CD14-positive monocyte (primary cell): ENCODE measurements at regions not wholly inside any gene's neighbourhood (a gene's known extent, or its start where the extent isn't known, plus 50 kb on each side); places are given as distances from the start of the nearest gene placed in this dataset.

Experiments used
- DNase-seq, 3 donors: peaks; one replicate each; pipeline ENCODE4 v3.0.0-alpha.2; 2011 to 2022
- H2AFZ ChIP-seq: 2 replicates; pipeline ENCODE4 v1.6.0; 2012; ENCODE audit warnings: mild to moderate bottlenecking, low read depth, low read length, inconsistent platforms; ENCODE audit not compliant: insufficient read depth, poor library complexity, severe bottlenecking
- H3K27ac ChIP-seq, 2 donors: 1 replicate in 1 of 2; 2 replicates in 1 of 2; pipeline ENCODE4 v1.5.1; 2012 to 2013; ENCODE audit warnings: low read length in 2 of 2, control low read depth in 1 of 2, inconsistent platforms in 1 of 2, low read depth in 1 of 2, mild to moderate bottlenecking in 1 of 2
- H3K27me3 ChIP-seq, 2 donors: one replicate each; pipeline versions ENCODE4 v1.6.0 to v1.6.1; 2011 to 2013; ENCODE audit warnings: low read length in 2 of 2; ENCODE audit not compliant: control insufficient read depth in 2 of 2, insufficient read depth in 2 of 2
- H3K36me3 ChIP-seq, 2 donors: replicated peaks in 1 of 2; 1 replicate in 1 of 2; 2 replicates in 1 of 2; pipeline versions ENCODE4 v1.5.1 to v1.6.1; 2012 to 2013; ENCODE audit warnings: low read length in 2 of 2, control low read depth in 1 of 2, inconsistent platforms in 1 of 2, mild to moderate bottlenecking in 1 of 2; ENCODE audit not compliant: insufficient read depth in 2 of 2, control insufficient read depth in 1 of 2
- H3K4me1 ChIP-seq, 2 donors: 1 replicate in 1 of 2; 2 replicates in 1 of 2; pipeline versions ENCODE4 v1.5.1 to v1.6.1; 2012 to 2013; ENCODE audit warnings: low read length in 2 of 2, control low read depth in 1 of 2, inconsistent platforms in 1 of 2, mild to moderate bottlenecking in 1 of 2, moderate library complexity in 1 of 2; ENCODE audit not compliant: insufficient read depth in 2 of 2, control insufficient read depth in 1 of 2
- H3K4me2 ChIP-seq: replicated peaks from 2 replicates; pipeline ENCODE3; 2012; ENCODE audit warnings: low read length, moderate library complexity, mild to moderate bottlenecking; ENCODE audit not compliant: poor library complexity, severe bottlenecking; ENCODE audit errors: extremely low read depth
- H3K4me3 ChIP-seq, 3 experiments: fragments of 200-600 bp in 1 of 3; sonication (generic) in 1 of 3; replicated peaks in 1 of 3; 1 replicate in 2 of 3; 2 replicates in 1 of 3; pipeline ENCODE4 v1.5.1; 2011 to 2013; ENCODE audit warnings: low read length in 3 of 3, mild to moderate bottlenecking in 3 of 3, control low read depth in 2 of 3, low read depth in 2 of 3, inconsistent platforms in 1 of 3, moderate library complexity in 1 of 3
- H3K79me2 ChIP-seq: 2 replicates; pipeline ENCODE4 v1.6.0; 2012; ENCODE audit warnings: mild to moderate bottlenecking, control low read depth, inconsistent platforms, low read length, moderate library complexity; ENCODE audit not compliant: insufficient read depth
- H3K9ac ChIP-seq: 2 replicates; pipeline ENCODE4 v1.6.0; 2017; ENCODE audit warnings: low read length, mild to moderate bottlenecking; ENCODE audit not compliant: insufficient read depth, poor library complexity, severe bottlenecking
- H3K9me3 ChIP-seq, 2 donors: replicated peaks in 1 of 2; 1 replicate in 1 of 2; 2 replicates in 1 of 2; pipeline versions ENCODE4 v1.5.1 to v1.6.1; 2012 to 2013; ENCODE audit warnings: low read length in 2 of 2, control low read depth in 1 of 2; ENCODE audit not compliant: control insufficient read depth in 1 of 2, insufficient read depth in 1 of 2
- H4K20me1 ChIP-seq: 2 replicates; pipeline ENCODE4 v1.6.0; 2012; ENCODE audit warnings: mild to moderate bottlenecking, low read length, control low read depth, moderate library complexity; ENCODE audit not compliant: insufficient read depth
- H3K27ac Mint-ChIP-seq, 7 donors: one replicate each; pipeline ENCODE4 v1.8.0; 2020; ENCODE audit warnings: mild to moderate bottlenecking in 7 of 7, mixed read lengths in 7 of 7, moderate library complexity in 6 of 7, inconsistent platforms in 2 of 7
- H3K27me3 Mint-ChIP-seq, 3 donors: one replicate each; pipeline ENCODE4 v1.8.0; 2021 to 2022; ENCODE audit warnings: low read depth in 3 of 3, mild to moderate bottlenecking in 3 of 3, mixed read lengths in 3 of 3, moderate library complexity in 3 of 3, inconsistent platforms in 1 of 3
- H3K36me3 Mint-ChIP-seq, 2 donors: one replicate each; pipeline ENCODE4 v1.8.0; 2020; ENCODE audit warnings: mixed read lengths in 2 of 2, inconsistent platforms in 1 of 2, mild to moderate bottlenecking in 1 of 2
- H3K4me1 Mint-ChIP-seq: one replicate; pipeline ENCODE4 v1.8.0; 2020; ENCODE audit warnings: mild to moderate bottlenecking, mixed read lengths
- H3K4me3 Mint-ChIP-seq, 2 donors: one replicate each; pipeline ENCODE4 v1.8.0; 2020; ENCODE audit warnings: mild to moderate bottlenecking in 2 of 2, mixed read lengths in 2 of 2, moderate library complexity in 1 of 2
- H3K9me3 Mint-ChIP-seq, 7 donors: one replicate each; pipeline ENCODE4 v1.8.0; 2020 to 2022; ENCODE audit warnings: mixed read lengths in 7 of 7, mild to moderate bottlenecking in 6 of 7, moderate library complexity in 6 of 7, inconsistent platforms in 2 of 7
- CTCF ChIP-seq: fragments of 200-600 bp; IDR thresholded peaks from one replicate; pipeline ENCODE4 v1.8.0; 2022; ENCODE audit warnings: antibody characterized with exemption, mild to moderate bottlenecking
- WGBS: methylation state at CpG from one replicate; pipeline ENCODE4 v1.1.5; 2013; ENCODE audit warnings: missing lambda C conversion rate; ENCODE audit not compliant: insufficient coverage; 5-methylcytosine and 5-hydroxymethylcytosine counted together
- intact Hi-C, 2 donors: fragments of 100-400 bp; cut with micrococcal nuclease; formaldehyde crosslinking; loops; one replicate each; pipeline versions ENCODE4 v1.15.0 to v1.15.1; 2023

DNA sequence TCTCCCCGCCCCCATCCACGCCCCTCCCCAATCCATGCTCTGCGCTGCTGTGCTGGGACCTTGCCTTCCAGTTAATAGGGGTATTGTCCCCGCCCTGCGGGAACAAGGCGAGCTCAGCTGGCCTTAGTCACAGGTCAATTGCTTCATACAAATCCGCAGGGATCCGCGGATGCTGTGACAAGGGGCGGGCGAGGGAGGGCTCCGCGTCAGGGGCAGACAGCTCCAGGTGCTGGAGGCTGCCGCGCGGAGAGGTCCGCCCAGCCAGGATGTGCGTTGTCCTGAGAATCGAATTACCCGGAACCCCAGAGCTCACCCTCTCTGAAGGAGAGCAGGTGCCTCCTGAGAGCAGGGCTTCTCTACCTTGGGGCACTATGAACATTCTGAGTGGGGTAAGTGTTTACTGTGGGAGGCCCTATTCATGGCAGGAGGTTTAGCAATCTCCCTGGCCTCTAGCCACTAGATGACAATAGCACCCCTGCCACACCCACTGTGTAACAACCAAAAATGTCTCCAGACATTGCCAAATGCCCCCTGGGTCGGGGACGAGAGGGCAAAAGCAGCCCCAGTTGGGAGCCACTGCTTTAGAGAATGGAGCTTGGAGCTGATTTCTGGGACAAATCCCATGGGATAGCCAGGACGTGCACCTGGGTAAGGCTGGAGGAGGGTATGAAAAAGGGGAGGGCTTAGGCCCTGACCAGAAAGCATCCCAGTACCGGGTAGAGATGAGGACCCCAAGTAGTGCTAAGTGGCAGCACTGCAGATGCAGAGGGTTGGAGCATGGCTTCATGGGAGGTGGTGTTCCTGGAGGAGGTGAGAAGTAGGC lies 138.2 kb downstream of the CYLD start:
- DNase-seq: no peak
- Mint-ChIP-seq H3K27me3 (peaks cover 13 to 24% (median 22%) of the 10 kb centered on the region in 3 donors), H3K4me1 (no peaks in the 10 kb centered on the region), H3K36me3 (no peaks in the 10 kb centered on the region), H3K4me3 (no peak overlapping the region), H3K27ac (no peak overlapping the region), H3K9me3 (peaks cover 0 to 3% (median 0%) of the 10 kb centered on the region in 7 donors)
- Histone ChIP-seq H3K9me3 (peaks cover 0 to 4% of the 10 kb centered on the region in 2 donors), H3K27me3 (peaks cover 6 to 15% of the 10 kb centered on the region in 2 donors), H4K20me1 (no peaks in the 10 kb centered on the region), H3K4me2 (peak overlapping the region; percentile 34), H3K79me2 (no peaks in the 10 kb centered on the region), H2AFZ (peak overlapping the region; percentile 75), H3K27ac (no peak overlapping the region), H3K4me3 (no peak overlapping the region), H3K4me1 (peaks cover 0 to 10% of the 10 kb centered on the region in 2 donors), H3K9ac (no peak overlapping the region), H3K36me3 (no peaks in the 10 kb centered on the region)
- WGBS: 39% methylated on average over 20 of the region's 24 CpGs
- no peak for TF ChIP-seq CTCF
- intact Hi-C loops: no loop called here

DNA sequence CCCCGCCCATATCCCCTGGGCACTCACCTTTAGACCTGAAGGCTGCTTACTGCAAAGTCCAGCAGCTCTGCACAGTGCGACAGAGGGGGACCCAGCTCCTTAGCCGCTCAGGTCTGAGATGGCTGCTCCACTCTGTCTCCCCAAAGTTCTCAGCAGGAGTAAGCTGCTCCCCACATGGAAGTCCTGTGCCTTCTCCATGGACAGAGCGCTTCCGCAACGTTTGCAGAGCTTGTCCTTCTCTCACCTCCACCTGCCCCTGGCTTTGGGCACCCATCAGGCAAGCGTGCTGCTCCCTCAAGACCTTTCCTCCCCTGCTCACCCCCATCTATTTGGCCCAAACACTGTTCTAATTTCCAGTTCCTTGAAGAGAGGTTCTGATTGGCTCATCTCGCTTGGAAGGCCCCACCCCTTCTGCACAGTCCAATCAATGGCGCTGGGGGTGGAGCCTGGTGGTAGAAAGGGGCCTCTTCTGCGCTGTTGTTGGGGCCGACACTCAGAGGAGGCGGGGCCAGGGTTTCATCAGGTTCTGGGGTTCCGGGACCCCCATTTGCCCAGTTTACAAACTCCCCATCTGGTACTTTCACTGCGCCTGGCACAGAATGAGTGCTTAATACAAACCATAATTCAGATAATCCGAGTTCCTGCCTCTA lies 137.2 kb downstream of the CYLD start:
- intact Hi-C loops: no loop called here
- H3K79me2 ChIP-seq: no peaks in the 10 kb centered on the region

More for the DNA sequence above, 137.2 kb downstream of the CYLD start:
- TF ChIP-seq CTCF: no peak
- Mint-ChIP-seq H3K27me3 (peaks cover 15 to 28% (median 27%) of the 10 kb centered on the region in 3 donors), H3K36me3 (no peaks in the 10 kb centered on the region), H3K4me1 (no peaks in the 10 kb centered on the region), H3K9me3 (peaks cover 0 to 3% (median 0%) of the 10 kb centered on the region in 7 donors), H3K4me3 (no peak overlapping the region), H3K27ac (no peak overlapping the region)
- Histone ChIP-seq H3K4me2 (no peak overlapping the region), H3K4me1 (peaks cover 0 to 10% of the 10 kb centered on the region in 2 donors), H3K27ac (no peak overlapping the region), H3K9ac (no peak overlapping the region), H3K4me3 (no peak overlapping the region), H4K20me1 (no peaks in the 10 kb centered on the region), H3K9me3 (peaks cover 0 to 4% of the 10 kb centered on the region in 2 donors), H3K36me3 (no peaks in the 10 kb centered on the region), H2AFZ (no peak overlapping the region), H3K27me3 (peaks cover 6 to 18% of the 10 kb centered on the region in 2 donors)
- WGBS: 86% methylated on average over 12 of the region's 15 CpGs
- no peak for DNase-seq
